A549 (cell line): ENCODE measurements at regions not wholly inside any gene's neighbourhood (a gene's known extent, or its start where the extent isn't known, plus 50 kb on each side); places are given as distances from the start of the nearest gene placed in this dataset.

Experiments used
- EHMT2 ChIP-seq: fragments of 200-600 bp; sonication (generic); IDR thresholded peaks from 2 replicates; pipeline ENCODE4 v1.6.1; 2016; ENCODE audit warnings: antibody characterized with exemption, low read depth, mild to moderate bottlenecking, moderate library complexity
- EP300 ChIP-seq, 2 experiments: fragments of >200 bp; sonication (Bioruptor Twin); formaldehyde crosslinking; IDR thresholded peaks; 2 replicates in 1 of 2; 3 replicates in 1 of 2; pipeline ENCODE4 v1.6.1; 2016 to 2017
- JUN ChIP-seq, 2 experiments: fragments of >200 bp; sonication (Bioruptor Twin); formaldehyde crosslinking; IDR thresholded peaks; 2 replicates in 1 of 2; 3 replicates in 1 of 2; pipeline ENCODE4 v1.6.1; 2016 to 2017
- JUNB ChIP-seq: fragments of >200 bp; sonication (Bioruptor Twin); formaldehyde crosslinking; IDR thresholded peaks from 2 replicates; pipeline ENCODE4 v1.6.1; 2016
- MAFK ChIP-seq: fragments of 450-650 bp; IDR thresholded peaks from 2 replicates; pipeline ENCODE4 v1.6.1; 2014; ENCODE audit not compliant: partially characterized antibody
- MAZ ChIP-seq: fragments of 150-350 bp; IDR thresholded peaks from 2 replicates; pipeline ENCODE4 v1.6.1; 2014; ENCODE audit warnings: antibody characterized with exemption, low read depth, low read length, borderline replicate concordance
- POLR2A ChIP-seq: IDR thresholded peaks from 2 replicates; pipeline ENCODE4 v1.6.1; 2012; ENCODE audit warnings: mild to moderate bottlenecking, low read length
- RAD21 ChIP-seq, 2 experiments: fragments of >200 bp in 1 of 2; sonication (Bioruptor Twin) in 1 of 2; formaldehyde crosslinking in 1 of 2; IDR thresholded peaks in 1 of 2; conservative IDR thresholded peaks in 1 of 2; 2 replicates in 1 of 2; 3 replicates in 1 of 2; pipeline ENCODE4 v1.6.1; 2012 to 2018; ENCODE audit warnings: inconsistent platforms in 1 of 2
- RARB ChIP-seq: fragments of 250-450 bp; sonication (Bioruptor Pico); IDR thresholded peaks from 2 replicates; pipeline ENCODE4 v1.8.0; 2021; ENCODE audit warnings: mild to moderate bottlenecking, moderate library complexity
- RCOR1 ChIP-seq: fragments of 150-350 bp; IDR thresholded peaks from 2 replicates; pipeline ENCODE4 v1.6.1; 2014; ENCODE audit warnings: antibody characterized with exemption, low read length, low read depth
- TF ChIP-seq, protein P1 (sequence below): fragments of >200 bp; sonication (Bioruptor Twin); formaldehyde crosslinking; IDR thresholded peaks from 3 replicates; pipeline ENCODE4 v1.5.1; 2016
- TF ChIP-seq, protein P2 (sequence below): fragments of 150-350 bp; IDR thresholded peaks from 2 replicates; pipeline ENCODE4 v1.6.1; 2014; ENCODE audit warnings: low read depth, mild to moderate bottlenecking, low read length
- TF ChIP-seq, protein P3 (sequence below): IDR thresholded peaks from 2 replicates; pipeline ENCODE4 v1.6.1; 2012
- TF ChIP-seq, protein P4 (sequence below): fragments of 200-600 bp; sonication (generic); IDR thresholded peaks from 2 replicates; pipeline ENCODE4 v1.6.1; 2016; ENCODE audit warnings: antibody characterized with exemption, mild to moderate bottlenecking, moderate library complexity

DNA sequence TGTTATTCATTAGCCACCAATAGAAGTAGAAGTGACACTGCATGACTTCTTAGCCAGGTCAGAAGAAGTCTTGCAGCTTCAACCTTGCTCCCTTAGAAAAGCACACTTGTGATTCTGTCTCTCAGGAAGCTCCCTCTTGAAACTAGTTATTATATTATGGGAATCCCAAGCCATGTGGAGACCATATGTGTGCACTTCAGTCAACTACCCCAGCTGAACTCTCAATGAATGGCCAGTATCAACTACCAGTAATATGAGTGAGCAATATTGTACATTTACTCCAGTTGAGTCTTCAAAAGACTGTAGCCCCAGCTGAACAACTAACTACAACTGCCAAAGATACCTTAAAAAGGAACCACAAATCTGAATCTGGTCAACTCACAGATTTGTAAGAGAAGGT is 77.1 kb upstream of the GABRA3 start:
- no peak for TF ChIP-seq MAFK
- TF ChIP-seq RCOR1: no peak
- no peak for TF ChIP-seq POLR2A
- TF ChIP-seq RARB (CRISPR knock-in tag): no peak
- TF ChIP-seq, protein P1, sequence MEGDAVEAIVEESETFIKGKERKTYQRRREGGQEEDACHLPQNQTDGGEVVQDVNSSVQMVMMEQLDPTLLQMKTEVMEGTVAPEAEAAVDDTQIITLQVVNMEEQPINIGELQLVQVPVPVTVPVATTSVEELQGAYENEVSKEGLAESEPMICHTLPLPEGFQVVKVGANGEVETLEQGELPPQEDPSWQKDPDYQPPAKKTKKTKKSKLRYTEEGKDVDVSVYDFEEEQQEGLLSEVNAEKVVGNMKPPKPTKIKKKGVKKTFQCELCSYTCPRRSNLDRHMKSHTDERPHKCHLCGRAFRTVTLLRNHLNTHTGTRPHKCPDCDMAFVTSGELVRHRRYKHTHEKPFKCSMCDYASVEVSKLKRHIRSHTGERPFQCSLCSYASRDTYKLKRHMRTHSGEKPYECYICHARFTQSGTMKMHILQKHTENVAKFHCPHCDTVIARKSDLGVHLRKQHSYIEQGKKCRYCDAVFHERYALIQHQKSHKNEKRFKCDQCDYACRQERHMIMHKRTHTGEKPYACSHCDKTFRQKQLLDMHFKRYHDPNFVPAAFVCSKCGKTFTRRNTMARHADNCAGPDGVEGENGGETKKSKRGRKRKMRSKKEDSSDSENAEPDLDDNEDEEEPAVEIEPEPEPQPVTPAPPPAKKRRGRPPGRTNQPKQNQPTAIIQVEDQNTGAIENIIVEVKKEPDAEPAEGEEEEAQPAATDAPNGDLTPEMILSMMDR: no peak
- TF ChIP-seq RAD21 (conservative IDR thresholded peaks at IDR 0.05 in 1 of 2, IDR thresholded peaks at IDR 0.05 in 1 of 2): no peak
- TF ChIP-seq EHMT2: no peak
- TF ChIP-seq EP300 (IDR thresholded peaks at IDR 0.05): no peak
- TF ChIP-seq, protein P2, sequence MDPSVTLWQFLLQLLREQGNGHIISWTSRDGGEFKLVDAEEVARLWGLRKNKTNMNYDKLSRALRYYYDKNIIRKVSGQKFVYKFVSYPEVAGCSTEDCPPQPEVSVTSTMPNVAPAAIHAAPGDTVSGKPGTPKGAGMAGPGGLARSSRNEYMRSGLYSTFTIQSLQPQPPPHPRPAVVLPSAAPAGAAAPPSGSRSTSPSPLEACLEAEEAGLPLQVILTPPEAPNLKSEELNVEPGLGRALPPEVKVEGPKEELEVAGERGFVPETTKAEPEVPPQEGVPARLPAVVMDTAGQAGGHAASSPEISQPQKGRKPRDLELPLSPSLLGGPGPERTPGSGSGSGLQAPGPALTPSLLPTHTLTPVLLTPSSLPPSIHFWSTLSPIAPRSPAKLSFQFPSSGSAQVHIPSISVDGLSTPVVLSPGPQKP: no peak
- TF ChIP-seq, protein P3, sequence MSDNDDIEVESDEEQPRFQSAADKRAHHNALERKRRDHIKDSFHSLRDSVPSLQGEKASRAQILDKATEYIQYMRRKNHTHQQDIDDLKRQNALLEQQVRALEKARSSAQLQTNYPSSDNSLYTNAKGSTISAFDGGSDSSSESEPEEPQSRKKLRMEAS: no peak
- TF ChIP-seq, protein P4, sequence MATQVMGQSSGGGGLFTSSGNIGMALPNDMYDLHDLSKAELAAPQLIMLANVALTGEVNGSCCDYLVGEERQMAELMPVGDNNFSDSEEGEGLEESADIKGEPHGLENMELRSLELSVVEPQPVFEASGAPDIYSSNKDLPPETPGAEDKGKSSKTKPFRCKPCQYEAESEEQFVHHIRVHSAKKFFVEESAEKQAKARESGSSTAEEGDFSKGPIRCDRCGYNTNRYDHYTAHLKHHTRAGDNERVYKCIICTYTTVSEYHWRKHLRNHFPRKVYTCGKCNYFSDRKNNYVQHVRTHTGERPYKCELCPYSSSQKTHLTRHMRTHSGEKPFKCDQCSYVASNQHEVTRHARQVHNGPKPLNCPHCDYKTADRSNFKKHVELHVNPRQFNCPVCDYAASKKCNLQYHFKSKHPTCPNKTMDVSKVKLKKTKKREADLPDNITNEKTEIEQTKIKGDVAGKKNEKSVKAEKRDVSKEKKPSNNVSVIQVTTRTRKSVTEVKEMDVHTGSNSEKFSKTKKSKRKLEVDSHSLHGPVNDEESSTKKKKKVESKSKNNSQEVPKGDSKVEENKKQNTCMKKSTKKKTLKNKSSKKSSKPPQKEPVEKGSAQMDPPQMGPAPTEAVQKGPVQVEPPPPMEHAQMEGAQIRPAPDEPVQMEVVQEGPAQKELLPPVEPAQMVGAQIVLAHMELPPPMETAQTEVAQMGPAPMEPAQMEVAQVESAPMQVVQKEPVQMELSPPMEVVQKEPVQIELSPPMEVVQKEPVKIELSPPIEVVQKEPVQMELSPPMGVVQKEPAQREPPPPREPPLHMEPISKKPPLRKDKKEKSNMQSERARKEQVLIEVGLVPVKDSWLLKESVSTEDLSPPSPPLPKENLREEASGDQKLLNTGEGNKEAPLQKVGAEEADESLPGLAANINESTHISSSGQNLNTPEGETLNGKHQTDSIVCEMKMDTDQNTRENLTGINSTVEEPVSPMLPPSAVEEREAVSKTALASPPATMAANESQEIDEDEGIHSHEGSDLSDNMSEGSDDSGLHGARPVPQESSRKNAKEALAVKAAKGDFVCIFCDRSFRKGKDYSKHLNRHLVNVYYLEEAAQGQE: no peak
- TF ChIP-seq MAZ: no peak
- no peak for TF ChIP-seq JUN (IDR thresholded peaks at IDR 0.05)
- TF ChIP-seq JUNB: no peak
